Limb (tissue), 2 donors: ENCODE measurements at regions not wholly inside any gene's neighbourhood (a gene's known extent, or its start where the extent isn't known, plus 50 kb on each side); places are given as distances from the start of the nearest gene placed in this dataset.
"Not testable (repeated sequence)": the region's sequence is repeated elsewhere in the genome, so short reads cannot be mapped to it uniquely, and the experiment has no call there.

Source experiments
- DNase-seq, 2 donors: peaks; one replicate each; pipeline ENCODE4 v3.0.0-alpha.2; 2016; ENCODE audit errors: extremely low spot score in 2 of 2

DNA sequence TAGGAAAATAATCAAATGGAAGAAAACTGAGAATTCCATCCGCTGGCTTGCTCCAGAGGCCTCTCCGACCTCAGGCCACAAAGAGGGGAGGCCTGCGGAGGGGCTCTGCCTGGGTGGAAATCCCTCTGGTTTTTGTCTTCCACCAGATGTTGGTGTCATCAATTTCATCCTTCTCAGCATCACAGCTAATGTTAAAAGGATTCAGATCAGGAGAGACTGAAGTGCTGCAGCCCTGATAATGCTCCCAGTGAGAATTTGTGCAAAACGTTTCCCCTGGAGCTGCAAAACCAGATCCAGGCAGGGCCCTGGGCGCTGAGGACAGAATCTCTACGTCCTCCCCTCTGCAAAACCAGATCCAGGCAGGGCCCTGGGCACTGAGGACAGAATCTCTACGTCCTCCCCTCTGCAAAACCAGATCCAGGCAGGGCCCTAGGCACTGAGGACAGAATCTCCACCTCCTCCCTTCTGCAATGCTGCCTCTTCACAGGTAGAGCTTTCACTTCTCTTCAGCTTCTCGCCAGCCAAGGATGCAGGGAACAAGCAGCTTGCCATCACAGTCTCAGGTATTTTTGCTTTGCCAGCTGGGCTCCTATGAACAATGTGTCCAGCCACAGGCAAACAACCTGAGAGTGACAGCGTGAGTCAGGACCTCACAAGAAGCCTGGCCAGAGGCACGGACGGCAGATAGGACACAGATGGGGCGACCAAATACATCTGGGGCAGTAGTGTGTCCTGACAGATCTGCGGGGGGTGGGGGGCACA, 81.2 kb downstream of the TMEM18 start:
- DNase-seq, result no peak

GRCh38 chr2:595141-595815, 81.9 kb downstream of the TMEM18 start:
- no peak for DNase-seq

- no peak for DNase-seq
These were observed 82.8 kb downstream of the TMEM18 start for GRCh38 chr2:594297-594949.

DNA sequence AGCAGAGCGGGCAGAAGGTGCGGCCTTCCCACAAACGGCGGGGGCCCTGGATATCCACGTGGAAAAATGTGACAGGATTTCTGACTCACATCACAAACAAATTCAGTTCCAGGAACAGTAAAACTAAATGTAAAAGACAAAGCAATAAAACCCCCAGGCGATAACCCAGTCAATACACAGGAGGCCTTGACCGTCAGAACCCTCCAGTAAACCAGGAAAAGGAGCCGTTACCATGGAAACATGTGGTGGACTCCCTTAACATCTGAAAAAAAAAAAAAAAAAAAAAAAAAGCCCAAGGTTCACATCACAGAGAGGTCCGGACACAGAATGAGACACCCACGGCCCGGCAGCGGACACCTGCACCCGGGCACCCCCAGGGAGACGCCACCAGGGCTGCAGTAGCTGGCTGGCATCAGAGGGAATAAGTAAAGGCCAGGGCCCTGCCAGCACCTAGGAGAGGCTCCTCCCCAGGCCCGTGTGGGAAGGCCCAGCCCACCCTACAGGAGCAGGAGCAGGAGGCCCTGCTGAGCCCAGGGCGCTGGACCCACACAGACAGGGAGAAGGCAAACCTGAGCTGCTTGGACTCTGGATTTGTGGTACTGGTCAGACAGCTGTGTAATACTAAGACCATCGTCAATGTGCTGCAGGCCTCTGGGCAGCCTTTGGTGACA, 83.7 kb downstream of the TMEM18 start:
- no peak for DNase-seq

DNA sequence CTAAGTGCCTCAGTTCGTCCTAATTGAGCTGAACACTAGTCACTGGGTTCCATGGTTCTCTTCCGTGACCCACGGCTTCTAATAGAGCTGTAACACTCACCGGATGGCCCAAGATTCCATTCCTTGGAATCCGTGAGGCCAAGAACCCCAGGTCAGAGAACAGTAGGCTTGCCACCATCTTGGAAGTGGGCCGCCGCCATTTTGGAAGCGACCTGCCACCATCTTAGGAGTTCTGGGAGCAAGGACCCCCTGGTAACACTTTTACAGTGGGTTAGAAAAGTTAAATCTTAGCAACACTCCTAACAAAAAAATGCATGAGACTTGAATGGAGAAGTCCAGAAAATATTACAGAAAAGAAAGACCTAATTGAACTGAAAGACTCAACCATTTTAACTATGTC, 84.5 kb downstream of the TMEM18 start:
- DNase-seq, result no peak

- no peak for DNase-seq
These were observed 86.7 kb downstream of the TMEM18 start for GRCh38 chr2:590214-591175.

DNA sequence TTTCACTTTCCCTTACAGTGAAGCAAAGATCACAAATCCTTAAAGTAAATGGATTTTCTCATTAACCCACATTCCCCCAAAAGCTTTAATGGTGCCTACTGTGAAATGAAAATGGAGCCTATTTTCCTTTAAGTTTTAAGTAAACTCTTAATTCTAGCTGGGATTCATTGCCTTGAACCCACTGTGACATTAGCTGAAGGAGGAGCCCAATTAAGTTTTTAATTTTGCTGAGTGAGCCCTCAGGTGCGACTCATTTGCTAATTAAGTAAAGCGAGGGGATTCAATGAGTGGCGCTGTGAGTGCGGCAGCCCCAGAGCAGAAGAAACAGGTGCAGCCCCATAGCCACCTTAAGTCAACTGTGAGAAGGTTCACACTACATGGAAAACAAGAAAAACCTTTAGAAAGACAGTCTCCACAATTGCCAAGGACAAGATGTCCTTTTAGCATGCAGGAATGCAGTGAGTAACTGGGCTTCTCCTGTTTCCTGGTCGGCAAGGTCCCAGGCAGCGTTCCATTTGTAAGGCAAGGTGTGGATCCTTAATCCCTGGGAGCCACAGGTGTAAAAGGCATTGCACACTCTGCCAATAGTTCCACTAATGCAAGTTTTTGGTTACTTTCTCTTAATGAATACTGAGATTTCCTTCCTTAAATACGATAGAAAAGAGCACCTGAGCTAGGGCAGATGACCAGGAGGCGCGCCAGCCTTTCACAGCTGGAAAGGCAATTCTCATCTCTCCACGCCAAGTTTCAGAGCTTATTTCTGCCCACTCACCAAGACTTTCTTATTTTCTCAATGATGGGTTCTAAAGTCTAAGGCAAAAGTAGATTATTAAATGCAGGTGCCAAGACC, 87.7 kb downstream of the TMEM18 start:
- peak in 1 of 2 donors; percentile 23 for DNase-seq

DNA sequence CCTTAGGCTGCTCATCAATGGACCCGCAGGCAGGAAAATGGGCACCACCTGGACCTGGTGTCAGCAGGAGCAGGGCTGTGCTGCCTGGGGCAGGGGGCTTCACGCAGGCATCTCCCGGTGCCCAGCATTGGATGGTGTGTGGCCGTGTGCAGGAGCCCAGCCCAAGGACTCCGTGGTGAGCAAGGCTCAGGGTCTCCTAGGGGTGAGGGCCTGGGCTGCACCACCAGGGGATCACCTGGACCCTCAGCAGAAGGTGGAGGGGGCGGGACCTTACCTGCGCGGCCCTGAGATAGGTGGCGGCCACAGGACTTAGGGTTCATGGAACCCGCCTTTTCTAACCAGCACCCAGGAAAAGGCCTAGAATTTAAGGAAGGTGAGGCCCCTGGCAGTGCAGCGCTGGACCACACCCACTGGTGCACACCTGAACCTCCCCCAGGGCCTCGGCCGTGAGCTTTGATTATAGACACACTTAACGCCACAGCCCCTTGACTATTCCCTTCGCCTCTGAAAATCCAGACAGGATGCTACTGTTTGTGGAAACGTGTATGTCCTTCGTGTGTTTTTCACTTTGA, 89.0 kb downstream of the TMEM18 start:
- DNase-seq, result peak in 1 of 2 donors; percentile 12

GRCh38 chr2:587087-587960, 89.9 kb downstream of the TMEM18 start:
- DNase-seq, result peak in 1 of 2 donors; percentile 18

DNA sequence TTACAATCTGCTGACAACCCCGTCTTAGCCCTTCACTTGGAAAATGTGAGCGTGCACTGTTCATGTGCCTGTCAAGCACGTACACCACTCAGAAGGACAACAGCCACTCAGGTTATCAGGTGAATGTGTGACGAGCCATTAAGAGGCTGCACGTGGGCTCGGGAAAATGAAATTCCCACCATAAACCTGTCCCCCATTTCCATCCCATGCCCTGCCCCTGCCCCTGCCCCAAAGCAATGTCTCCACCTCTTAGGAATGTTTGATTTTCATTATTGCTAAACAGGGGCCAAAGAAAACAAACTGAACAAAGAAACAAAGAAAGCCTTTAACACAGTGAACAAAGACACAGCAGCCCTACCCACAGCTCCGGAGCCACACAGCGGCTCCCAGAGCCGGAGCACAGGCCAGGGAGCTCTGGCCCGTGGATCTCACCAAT, 90.5 kb downstream of the TMEM18 start:
- peak in 1 of 2 donors; percentile 8 for DNase-seq

DNA sequence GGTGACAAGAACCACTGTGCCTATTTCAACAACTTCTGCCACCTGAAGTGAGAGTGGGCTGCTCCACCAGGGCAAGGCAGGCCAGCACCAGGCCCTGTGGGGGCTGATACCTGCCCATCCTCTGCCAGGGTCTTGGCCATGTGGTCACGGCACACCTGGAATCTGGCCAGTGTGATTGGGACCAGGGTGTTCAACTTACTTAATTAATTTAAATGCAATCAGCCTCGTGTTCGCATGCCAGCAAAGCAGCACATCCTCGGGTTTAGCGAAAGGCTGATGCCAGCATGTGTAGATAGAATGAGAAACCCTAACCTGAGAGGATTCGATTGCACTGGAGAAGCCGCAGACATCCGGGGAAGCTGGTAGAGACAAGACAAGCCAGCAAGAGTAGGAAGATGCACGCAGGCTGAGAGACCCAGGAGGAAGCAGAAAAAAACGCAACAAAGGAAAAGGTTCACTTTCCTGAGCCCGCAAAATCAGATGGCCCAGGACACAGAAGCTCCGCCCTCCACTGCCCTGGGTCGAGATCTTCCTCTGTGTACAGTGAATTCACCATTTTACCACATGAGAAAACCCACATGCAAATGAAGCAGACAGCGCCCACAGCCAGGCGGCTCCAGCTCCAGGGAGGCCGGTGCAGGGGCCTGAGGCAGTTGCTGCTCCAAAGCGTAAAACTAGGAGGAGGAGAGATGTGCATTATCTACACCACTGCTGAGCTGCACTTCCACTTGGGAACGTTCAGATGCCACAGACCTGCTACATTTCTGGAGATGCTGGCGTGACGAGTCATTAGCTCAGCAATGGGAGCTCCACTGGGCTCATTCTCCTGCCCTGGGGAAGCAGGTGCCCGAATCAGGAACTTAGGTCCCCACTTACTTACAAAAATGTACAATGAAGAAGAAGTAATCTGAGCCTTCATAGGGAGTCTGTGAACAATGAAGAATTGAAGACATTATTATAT, 92.1 kb downstream of the TMEM18 start:
- DNase-seq, result peak in 1 of 2 donors; percentile 28

DNA sequence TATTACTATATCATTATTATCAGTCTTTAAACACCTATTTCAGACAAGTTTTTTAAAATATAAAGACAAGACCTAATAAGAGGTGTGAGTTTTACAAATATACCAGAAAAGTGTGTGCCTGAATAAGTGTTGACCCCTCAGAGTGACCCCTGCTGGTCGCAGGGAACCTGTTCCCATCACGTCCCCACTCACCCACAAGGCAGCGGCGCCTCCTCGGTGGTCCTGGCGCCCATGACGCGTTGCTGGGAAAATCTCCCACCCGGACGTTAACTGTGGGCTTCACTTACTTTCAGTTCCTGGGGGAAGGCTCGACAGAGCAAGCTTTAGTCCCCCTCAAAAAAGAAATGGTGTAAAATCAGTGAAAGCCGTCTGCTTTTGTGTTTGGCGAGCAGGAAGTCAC, 93.5 kb downstream of the TMEM18 start:
- no peak for DNase-seq

DNA sequence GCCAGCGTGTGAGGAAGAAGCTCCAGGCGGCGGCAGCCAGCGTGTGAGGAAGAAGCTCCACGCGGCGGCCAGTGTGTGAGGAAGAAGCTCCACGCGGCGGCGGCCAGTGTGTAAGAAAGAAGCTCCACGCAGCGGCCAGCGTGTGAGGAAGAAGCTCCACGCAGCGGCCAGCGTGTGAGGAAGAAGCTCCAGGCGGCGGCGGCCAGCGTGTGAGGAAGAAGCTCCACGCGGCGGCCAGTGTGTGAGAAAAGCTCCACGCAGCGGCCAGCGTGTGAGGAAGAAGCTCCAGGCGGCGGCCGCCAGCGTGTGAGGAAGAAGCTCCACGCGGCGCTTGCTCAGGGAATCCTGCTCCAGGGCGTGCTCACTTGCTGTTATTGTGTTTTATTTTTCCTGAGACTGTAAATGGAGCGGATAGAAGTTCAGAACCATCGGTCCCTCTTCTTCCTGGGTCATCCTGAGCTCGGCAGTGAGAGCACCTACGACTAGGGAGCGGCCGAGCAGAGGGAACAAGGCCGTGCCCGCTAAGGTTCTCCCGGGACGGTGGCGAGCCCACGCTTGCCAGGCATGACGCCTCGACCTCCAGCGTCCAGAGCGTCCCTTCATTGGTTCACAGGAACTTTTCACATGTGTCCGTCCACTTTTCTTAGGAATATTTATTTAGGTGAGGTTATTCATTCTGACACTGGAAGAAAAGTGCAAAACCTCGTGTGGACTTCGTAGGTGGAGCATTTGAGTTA, 94.2 kb downstream of the TMEM18 start:
- DNase-seq, result no peak

GRCh38 chr2:582289-582688, 94.9 kb downstream of the TMEM18 start:
- not testable (repeated sequence) for DNase-seq

DNA sequence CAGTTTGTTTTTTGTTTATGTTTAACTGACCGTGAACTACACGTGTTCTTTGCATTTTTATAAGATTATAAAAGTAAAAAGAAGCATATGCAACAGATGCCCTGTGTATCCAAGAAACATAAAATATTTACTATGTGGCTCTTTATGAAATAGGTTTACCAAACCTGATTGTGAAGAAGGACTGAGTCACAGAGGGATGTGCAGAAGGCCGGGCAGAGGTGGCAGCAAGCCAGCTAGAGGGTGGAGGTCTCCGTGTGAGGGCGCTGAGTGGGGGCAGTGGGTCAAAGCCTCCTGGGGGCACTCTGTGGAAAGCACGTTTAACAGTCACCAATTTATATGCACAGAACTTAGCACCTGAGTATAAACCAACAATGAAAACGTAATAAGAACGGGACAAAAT, 97.2 kb downstream of the TMEM18 start:
- DNase-seq, result no peak

GRCh38 chr2:579351-579886, 97.8 kb downstream of the TMEM18 start:
- DNase-seq, result no peak
